DOHH2 (cell line): ENCODE measurements at regions not wholly inside any gene's neighbourhood (a gene's known extent, or its start where the extent isn't known, plus 50 kb on each side); places are given as distances from the start of the nearest gene placed in this dataset.

Source experiments
- CTCF ChIP-seq: fragments of 200-600 bp; sonication (generic); IDR thresholded peaks from one replicate; pipeline ENCODE4 v1.5.1; 2014; ENCODE audit warnings: antibody characterized with exemption, mild to moderate bottlenecking, low read depth, low read length; ENCODE audit not compliant: poor library complexity, severe bottlenecking
- EZH2phosphoT487 ChIP-seq: fragments of 200-600 bp; sonication (generic); IDR thresholded peaks from 2 replicates; pipeline ENCODE4 v1.6.1; 2017; ENCODE audit warnings: borderline replicate concordance, mild to moderate bottlenecking, antibody characterized with exemption, low read length, moderate library complexity, mixed read lengths

DNA sequence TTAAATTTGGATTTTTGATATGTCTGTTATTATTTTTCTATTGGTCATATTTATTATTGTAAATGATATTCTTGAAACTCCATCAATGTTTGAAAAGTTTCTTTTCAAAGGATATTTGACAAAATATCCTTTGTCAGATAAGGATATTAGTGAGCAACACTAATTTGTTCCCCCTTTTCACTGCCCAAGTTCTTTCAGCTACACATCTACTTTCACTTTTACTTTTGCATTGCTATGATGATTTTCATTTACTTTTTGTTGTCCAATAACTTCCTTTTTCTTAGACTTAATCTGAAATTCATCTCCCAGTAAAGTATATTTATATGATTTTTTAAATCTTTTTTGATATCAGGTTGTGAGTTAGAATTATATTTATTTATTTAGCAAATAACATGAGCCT, 542.3 kb upstream of the ADGRL3 start:
- no peak for TF ChIP-seq CTCF
- no peak for TF ChIP-seq EZH2phosphoT487
